Smooth muscle cell (in vitro differentiated cells): ENCODE measurements at regions not wholly inside any gene's neighbourhood (a gene's known extent, or its start where the extent isn't known, plus 50 kb on each side); places are given as distances from the start of the nearest gene placed in this dataset.

Experiments
- DNase-seq: peaks from one replicate; lab custom pipeline; 2025; ENCODE audit not compliant: unreplicated experiment; lab: John Stamatoyannopoulos, UW
- H2AFZ ChIP-seq: fragments of 200-600 bp; sonication (generic); 2 replicates; pipeline ENCODE4 v1.6.0; 2016; ENCODE audit warnings: antibody characterized with exemption, low read depth, mild to moderate bottlenecking
- H3F3A ChIP-seq: fragments of 200-600 bp; sonication (generic); 2 replicates; pipeline ENCODE4 v1.6.0; 2017; ENCODE audit warnings: antibody characterized with exemption, low read depth
- H3K27ac ChIP-seq: fragments of 200-600 bp; sonication (generic); 2 replicates; pipeline ENCODE4 v1.5.1; 2016; ENCODE audit warnings: low read depth, mild to moderate bottlenecking
- H3K27me3 ChIP-seq: fragments of 200-600 bp; sonication (generic); 2 replicates; pipeline ENCODE4 v1.6.1; 2016; ENCODE audit warnings: low read depth, mild to moderate bottlenecking
- H3K36me3 ChIP-seq: fragments of 200-600 bp; sonication (generic); 2 replicates; pipeline ENCODE4 v1.5.1; 2016; ENCODE audit warnings: low read depth
- H3K4me1 ChIP-seq: fragments of 200-600 bp; sonication (generic); 2 replicates; pipeline ENCODE4 v1.5.1; 2016; ENCODE audit warnings: low read depth
- H3K4me2 ChIP-seq: fragments of 200-600 bp; sonication (generic); 2 replicates; pipeline ENCODE4 v1.6.0; 2016; ENCODE audit warnings: mild to moderate bottlenecking
- H3K4me3 ChIP-seq: fragments of 200-600 bp; sonication (generic); 2 replicates; pipeline ENCODE4 v1.5.1; 2016; ENCODE audit warnings: mild to moderate bottlenecking
- H3K79me2 ChIP-seq: fragments of 200-600 bp; sonication (generic); 2 replicates; pipeline ENCODE4 v1.6.0; 2016; ENCODE audit warnings: low read depth, mild to moderate bottlenecking
- H3K9ac ChIP-seq: fragments of 200-600 bp; sonication (generic); 2 replicates; pipeline ENCODE4 v1.6.0; 2016; ENCODE audit warnings: low read depth
- H3K9me3 ChIP-seq: fragments of 200-600 bp; sonication (generic); replicated peaks from 2 replicates; pipeline ENCODE4 v1.5.1; 2016; ENCODE audit warnings: low read depth
- H4K20me1 ChIP-seq: fragments of 200-600 bp; sonication (generic); 2 replicates; pipeline ENCODE4 v1.6.0; 2016; ENCODE audit warnings: low read depth
- WGBS: methylation state at CpG from one replicate; pipeline ENCODE4 v1.1.7; 2016; ENCODE audit warnings: low lambda C conversion rate; 5-methylcytosine and 5-hydroxymethylcytosine counted together
- TF ChIP-seq, protein P1 (sequence below): fragments of 200-600 bp; sonication (generic); IDR thresholded peaks from 2 replicates; pipeline ENCODE4 v1.5.1; 2017; ENCODE audit warnings: borderline replicate concordance, mild to moderate bottlenecking, antibody characterized with exemption; ENCODE audit not compliant: insufficient read depth, poor library complexity, severe bottlenecking

- DNase-seq: no peak
- 76% methylated on average over 2 of the region's 2 CpGs for WGBS
These were observed 230.6 kb upstream of the CD180 start for GRCh38 chr5:67426961-67427849.

GRCh38 chr5:67425514-67425913 lies 228.9 kb upstream of the CD180 start:
- Histone ChIP-seq H4K20me1 (no peaks in the 10 kb centered on the region), H3K9me3 (peaks cover 5% of the 10 kb centered on the region), H3K4me3 (no peak overlapping the region), H3K79me2 (no peaks in the 10 kb centered on the region), H3K4me2 (no peak overlapping the region), H3K27me3 (no peaks in the 10 kb centered on the region), H3K9ac (no peak overlapping the region), H3K4me1 (no peaks in the 10 kb centered on the region), H3K36me3 (no peaks in the 10 kb centered on the region), H3K27ac (no peak overlapping the region), H3F3A (no peaks in the 10 kb centered on the region), H2AFZ (no peak overlapping the region)
- no peak for DNase-seq
- WGBS: 48% methylated on average over 1 of the region's 1 CpG
- TF ChIP-seq, protein P1, sequence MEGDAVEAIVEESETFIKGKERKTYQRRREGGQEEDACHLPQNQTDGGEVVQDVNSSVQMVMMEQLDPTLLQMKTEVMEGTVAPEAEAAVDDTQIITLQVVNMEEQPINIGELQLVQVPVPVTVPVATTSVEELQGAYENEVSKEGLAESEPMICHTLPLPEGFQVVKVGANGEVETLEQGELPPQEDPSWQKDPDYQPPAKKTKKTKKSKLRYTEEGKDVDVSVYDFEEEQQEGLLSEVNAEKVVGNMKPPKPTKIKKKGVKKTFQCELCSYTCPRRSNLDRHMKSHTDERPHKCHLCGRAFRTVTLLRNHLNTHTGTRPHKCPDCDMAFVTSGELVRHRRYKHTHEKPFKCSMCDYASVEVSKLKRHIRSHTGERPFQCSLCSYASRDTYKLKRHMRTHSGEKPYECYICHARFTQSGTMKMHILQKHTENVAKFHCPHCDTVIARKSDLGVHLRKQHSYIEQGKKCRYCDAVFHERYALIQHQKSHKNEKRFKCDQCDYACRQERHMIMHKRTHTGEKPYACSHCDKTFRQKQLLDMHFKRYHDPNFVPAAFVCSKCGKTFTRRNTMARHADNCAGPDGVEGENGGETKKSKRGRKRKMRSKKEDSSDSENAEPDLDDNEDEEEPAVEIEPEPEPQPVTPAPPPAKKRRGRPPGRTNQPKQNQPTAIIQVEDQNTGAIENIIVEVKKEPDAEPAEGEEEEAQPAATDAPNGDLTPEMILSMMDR: no peak

More at GRCh38 chr5:67426961-67427849, 230.6 kb upstream of the CD180 start:
- Histone ChIP-seq H4K20me1 (no peaks in the 10 kb centered on the region), H3K9ac (no peak overlapping the region), H3K27ac (no peak overlapping the region), H3F3A (no peaks in the 10 kb centered on the region), H3K36me3 (no peaks in the 10 kb centered on the region), H3K27me3 (no peaks in the 10 kb centered on the region), H2AFZ (no peak overlapping the region), H3K79me2 (no peaks in the 10 kb centered on the region), H3K4me1 (no peaks in the 10 kb centered on the region), H3K4me3 (no peak overlapping the region), H3K9me3 (peaks cover 5% of the 10 kb centered on the region), H3K4me2 (no peak overlapping the region)
- TF ChIP-seq, protein P1: no peak

GRCh38 chr5:67417839-67418238 lies 221.2 kb upstream of the CD180 start:
- no peak overlapping the region for H2AFZ ChIP-seq
- no peak overlapping the region for H3K27ac ChIP-seq
- H3K4me1 ChIP-seq: peaks cover 6% of the 10 kb centered on the region
- H3K36me3 ChIP-seq: no peaks in the 10 kb centered on the region
- no peak overlapping the region for H3K4me3 ChIP-seq
- no peaks in the 10 kb centered on the region for H3K79me2 ChIP-seq
- TF ChIP-seq, protein P1: no peak
- H4K20me1 ChIP-seq: no peaks in the 10 kb centered on the region
- no peak for DNase-seq
- no peak overlapping the region for H3K4me2 ChIP-seq
- no peaks in the 10 kb centered on the region for H3K27me3 ChIP-seq
- 61% methylated on average over 2 of the region's 2 CpGs for WGBS
- no peaks in the 10 kb centered on the region for H3K9me3 ChIP-seq
- H3K9ac ChIP-seq: no peak overlapping the region
- H3F3A ChIP-seq: no peaks in the 10 kb centered on the region
